ENCODE measurements at regions not wholly inside any gene's neighbourhood (a gene's known extent, or its start where the extent isn't known, plus 50 kb on each side); places are given as distances from the start of the nearest gene placed in this dataset.

GRCh38 chr9:34907044-34907443, 51.0 kb upstream of the PHF24 start:
- no peak overlapping the region for H3K4me3 ChIP-seq (ENCODE audit: low read depth, low read length)
- TF ChIP-seq CTCF (IDR thresholded peaks at IDR 0.05; ENCODE audit: control insufficient read depth, extremely low read depth, insufficient read depth): no peak
- DNase-seq (ENCODE audit: low read depth): no peak

- peak; percentile 35 for DNase-seq (ENCODE audit: low read depth)
- H3K4me3 ChIP-seq (ENCODE audit: low read depth, low read length): no peak overlapping the region
- peak; percentile 93 for TF ChIP-seq CTCF (IDR thresholded peaks at IDR 0.05; ENCODE audit: control insufficient read depth, extremely low read depth, insufficient read depth)
Observed at GRCh38 chr9:34899535-34900158, 58.4 kb upstream of the PHF24 start.

- DNase-seq (ENCODE audit: low read depth): no peak
- no peak for TF ChIP-seq CTCF (IDR thresholded peaks at IDR 0.05; ENCODE audit: control insufficient read depth, extremely low read depth, insufficient read depth)
- no peak overlapping the region for H3K4me3 ChIP-seq (ENCODE audit: low read depth, low read length)
Observed at GRCh38 chr9:34898846-34899245, 59.2 kb upstream of the PHF24 start.

- DNase-seq (ENCODE audit: low read depth): no peak
- H3K4me3 ChIP-seq (ENCODE audit: low read depth, low read length): no peak overlapping the region
- TF ChIP-seq CTCF (IDR thresholded peaks at IDR 0.05; ENCODE audit: control insufficient read depth, extremely low read depth, insufficient read depth): peak; percentile 27
Observed at GRCh38 chr9:34896112-34896511, 62.0 kb upstream of the PHF24 start.

- no peak for TF ChIP-seq CTCF (IDR thresholded peaks at IDR 0.05; ENCODE audit: control insufficient read depth, extremely low read depth, insufficient read depth)
- DNase-seq (ENCODE audit: low read depth): no peak
- H3K4me3 ChIP-seq (ENCODE audit: low read depth, low read length): no peak overlapping the region
Observed at GRCh38 chr9:34892886-34893285, 65.2 kb upstream of the PHF24 start.

- DNase-seq (ENCODE audit: low read depth): peak; percentile 30
- H3K4me3 ChIP-seq (ENCODE audit: low read depth, low read length): no peak overlapping the region
- TF ChIP-seq CTCF (IDR thresholded peaks at IDR 0.05; ENCODE audit: control insufficient read depth, extremely low read depth, insufficient read depth): no peak
Observed at GRCh38 chr9:34891386-34891785, 66.7 kb upstream of the PHF24 start.

- no peak overlapping the region for H3K4me3 ChIP-seq (ENCODE audit: low read depth, low read length)
- TF ChIP-seq CTCF (IDR thresholded peaks at IDR 0.05; ENCODE audit: control insufficient read depth, extremely low read depth, insufficient read depth): no peak
- no peak for DNase-seq (ENCODE audit: low read depth)
Observed at GRCh38 chr9:34887841-34888240, 70.2 kb upstream of the PHF24 start.
